ENCODE measurements at regions not wholly inside any gene's neighbourhood (a gene's known extent, or its start where the extent isn't known, plus 50 kb on each side); places are given as distances from the start of the nearest gene placed in this dataset.

GRCh38 chr10:129025787-129026186, 441.3 kb upstream of the MGMT start:
- TF ChIP-seq POLR2A (IDR thresholded peaks at IDR 0.05; ENCODE audit: low read length) (no peak), GATA1 (IDR thresholded peaks at IDR 0.05; ENCODE audit: low read depth, low read length) (no peak)

Measured in erythroblast (primary cell).